IPS DF 19.7 (cell line): ENCODE measurements at regions not wholly inside any gene's neighbourhood (a gene's known extent, or its start where the extent isn't known, plus 50 kb on each side); places are given as distances from the start of the nearest gene placed in this dataset.
"Not testable (repeated sequence)": the region's sequence is repeated elsewhere in the genome, so short reads cannot be mapped to it uniquely, and the experiment has no call there.

ENCODE experiments used
- DNase-seq: peaks from one replicate; pipeline ENCODE4 v3.0.0-alpha.2; 2013; ENCODE audit warnings: low read depth, low spot score

DNA sequence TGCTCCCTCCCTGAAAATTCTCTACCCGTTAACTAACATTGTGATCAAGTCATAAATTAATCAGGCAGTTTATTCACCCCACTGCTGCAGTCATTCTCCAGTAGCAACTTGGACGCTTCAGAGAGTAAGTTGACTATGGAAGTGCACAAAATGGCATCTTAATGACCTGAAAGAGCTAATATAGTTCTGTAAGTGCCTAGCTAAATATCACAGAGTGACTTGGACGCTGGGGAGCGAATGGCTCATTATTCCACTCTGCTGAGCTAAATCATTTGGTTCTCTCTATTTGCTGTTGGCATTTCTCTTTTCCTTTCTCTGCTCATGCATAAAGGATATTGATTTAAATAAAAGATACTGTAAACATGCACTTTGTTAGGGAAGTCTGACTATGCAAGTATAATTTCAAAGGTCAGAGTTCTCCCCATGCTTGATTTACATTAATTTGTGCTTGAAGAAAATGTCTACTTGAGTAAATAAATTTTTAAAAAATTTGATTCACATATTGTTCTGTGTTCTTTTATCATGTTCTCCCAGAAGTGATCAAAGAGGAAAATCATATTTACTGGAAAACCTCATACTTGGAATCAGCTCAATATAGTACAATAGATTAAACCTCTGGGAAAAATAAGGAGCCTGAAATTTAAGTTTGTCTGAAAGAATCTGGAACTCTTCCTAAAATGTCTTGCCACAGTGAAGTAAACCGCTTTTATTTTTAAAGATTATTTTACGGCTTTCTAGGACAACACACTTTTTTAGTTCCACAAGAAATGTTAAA, 169.5 kb upstream of the HAPLN1 start:
- DNase-seq: no peak

DNA sequence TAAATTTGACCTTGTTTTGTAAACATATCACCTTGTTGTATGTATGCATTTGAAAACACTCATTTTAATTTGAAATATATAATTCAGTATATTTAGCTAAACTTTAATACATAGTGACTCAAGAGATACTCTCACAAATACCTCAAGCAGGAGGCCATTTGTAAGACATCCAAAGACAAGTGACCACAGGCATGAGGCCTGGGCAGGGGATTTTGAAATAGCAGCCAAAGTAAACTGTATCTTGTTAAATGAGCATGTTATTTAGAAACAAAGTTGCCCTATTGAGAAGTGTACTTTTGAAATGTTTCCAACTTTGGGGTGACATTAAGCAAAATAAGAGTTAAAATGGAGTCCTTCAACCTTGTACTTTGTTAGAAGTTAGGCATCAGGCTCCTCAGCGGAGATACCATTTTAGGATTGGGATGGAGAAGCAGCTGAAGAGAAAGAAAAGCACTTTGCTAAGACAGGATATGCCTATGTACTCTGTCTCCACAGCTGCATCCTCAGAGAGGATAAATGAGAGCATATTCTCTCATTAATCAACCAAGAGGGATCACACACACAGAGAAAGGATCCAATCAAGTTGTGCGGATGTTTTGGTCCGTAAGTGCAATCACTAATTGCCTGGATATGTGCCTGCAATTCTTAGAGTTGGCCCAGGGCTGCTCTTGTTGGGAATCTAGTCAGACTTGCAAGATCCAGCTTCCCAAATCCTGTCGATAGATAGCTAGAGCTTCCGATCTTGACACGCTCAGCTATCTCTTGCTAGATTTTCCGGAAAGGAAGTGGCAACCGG, 157.5 kb upstream of the HAPLN1 start:
- no peak for DNase-seq

DNA sequence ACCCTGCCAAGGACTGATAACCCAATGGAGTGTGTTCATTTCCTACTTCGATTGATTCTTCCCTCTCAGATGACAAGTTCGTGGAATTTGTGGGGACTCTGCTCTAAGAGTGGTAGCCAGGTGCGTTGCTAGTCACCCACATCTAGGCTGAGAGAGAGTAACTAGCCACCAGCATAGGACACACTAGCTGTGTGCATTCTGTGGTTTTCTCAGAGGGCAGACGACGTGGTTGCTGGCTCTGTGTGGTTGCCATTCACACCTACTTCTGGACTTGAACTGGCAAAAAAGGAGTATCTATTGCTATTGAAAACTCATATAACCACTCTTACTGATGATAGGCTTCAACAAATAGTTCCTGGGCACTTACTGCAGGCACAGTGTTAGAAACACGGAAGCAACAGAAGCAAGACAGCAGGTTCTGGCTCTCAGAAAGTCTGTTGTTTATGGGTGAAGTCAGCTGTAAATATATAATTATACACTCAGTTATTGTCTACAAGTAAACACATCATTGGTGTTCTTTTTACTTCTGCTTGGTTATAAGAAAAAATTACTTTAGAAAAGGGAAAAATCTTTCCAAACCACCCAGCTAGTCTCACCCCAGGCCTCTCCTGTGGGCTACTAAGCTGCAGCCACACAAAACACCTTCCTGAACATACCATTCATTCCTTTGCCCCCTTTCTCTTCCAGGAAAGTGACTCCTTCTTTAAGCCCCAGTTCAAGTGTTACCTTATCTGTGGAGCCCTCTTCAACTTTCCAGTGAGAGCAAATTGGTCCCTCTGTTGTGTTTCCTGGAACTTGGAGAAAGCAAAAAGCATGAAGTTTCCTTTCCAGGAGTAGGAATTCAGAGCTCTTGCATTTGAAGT, 151.1 kb upstream of the HAPLN1 start:
- peak; percentile 1 for DNase-seq

DNA sequence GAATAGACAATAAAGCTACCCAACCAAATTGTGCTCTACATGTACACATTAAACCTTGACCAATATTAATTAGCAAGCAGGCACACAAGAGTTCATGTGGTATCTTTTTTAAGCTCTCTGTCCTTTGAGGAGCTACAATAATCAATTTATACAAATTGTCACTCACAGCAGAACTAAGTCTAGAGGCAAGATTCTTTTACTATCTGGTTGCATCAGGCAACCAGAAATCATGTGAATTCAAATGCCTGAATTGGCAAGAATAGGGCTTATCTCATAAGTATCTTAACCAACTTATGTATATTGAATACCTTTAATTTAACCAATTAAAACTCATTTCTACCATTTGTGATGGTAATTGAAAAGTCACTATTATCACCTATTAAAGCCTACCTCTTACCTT, 145.5 kb upstream of the HAPLN1 start:
- DNase-seq: no peak

DNA sequence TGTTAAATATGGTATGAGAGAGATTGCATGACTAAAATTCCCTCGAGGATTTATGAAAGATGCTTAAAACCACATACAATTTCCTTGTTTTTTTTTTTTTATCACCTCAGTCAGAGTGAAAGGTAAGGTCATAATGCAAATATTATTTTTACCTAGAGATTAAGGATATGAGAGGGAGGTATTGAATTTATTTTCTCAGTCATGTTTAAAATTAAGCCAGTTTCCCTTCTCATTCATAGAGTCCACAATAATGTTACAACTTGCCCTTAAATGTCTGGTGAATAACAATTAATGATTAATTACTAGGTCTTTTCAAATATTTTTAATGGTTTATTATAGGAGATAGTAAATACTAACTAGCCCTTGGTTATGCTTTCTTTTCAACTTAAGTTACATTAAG, 144.9 kb upstream of the HAPLN1 start:
- no peak for DNase-seq

DNA sequence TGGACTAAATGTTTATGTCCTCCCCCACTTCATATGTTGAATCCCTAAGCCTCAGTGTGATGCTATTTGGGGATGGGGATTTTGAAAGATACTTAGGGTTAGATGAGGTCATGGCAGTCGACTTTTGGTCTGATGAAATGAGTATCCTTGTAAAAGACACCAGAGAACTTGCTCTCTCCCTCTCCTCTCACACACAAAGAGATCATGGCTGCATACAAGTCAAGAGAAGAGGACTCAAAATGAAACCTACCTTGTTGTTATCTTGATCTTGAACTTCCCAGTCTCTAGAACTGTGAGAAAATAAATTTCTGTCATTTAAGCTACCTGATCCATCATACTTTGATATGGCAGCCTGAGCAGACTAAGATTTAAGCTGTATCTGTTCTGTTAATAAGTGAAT, 144.0 kb upstream of the HAPLN1 start:
- DNase-seq: no peak

DNA sequence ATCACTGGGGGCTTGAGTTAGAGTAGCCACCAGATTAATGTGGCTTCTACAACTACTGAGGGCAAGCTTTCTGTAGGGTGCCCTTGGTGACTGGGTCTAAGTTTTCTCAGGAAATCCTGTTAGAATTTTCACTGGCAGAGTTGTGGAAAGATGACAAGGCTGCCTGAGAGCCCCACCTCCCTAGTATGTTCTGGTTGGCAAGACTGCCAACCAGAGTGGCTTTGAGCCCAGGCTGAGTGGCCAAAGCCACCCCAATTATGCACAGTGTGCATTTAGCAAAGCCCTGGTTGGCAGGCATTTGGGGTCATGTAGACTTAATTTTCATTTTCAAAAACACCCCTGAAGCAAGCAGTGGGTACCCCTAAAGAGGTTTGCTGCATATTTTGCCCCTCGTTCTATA, 136.7 kb upstream of the HAPLN1 start:
- DNase-seq: no peak

DNA sequence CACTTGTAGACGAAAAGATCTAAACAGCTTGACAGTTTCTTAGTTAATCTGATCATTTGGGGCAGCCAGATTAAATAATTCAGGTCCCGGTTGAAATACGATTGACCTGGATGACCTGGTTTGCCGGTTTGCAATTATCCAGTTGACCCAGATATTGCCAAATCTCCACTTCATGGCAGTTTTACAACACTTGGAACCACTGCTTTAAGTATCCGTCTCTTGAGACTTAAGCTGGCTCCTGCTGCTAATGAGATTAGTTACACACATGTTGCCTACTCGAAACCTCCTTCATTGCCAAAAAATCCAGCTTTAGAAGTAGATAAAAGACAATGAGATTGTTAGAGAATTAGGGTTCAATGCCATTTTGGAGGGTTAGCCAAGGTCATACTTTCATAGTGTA, 136.2 kb upstream of the HAPLN1 start:
- no peak for DNase-seq

DNA sequence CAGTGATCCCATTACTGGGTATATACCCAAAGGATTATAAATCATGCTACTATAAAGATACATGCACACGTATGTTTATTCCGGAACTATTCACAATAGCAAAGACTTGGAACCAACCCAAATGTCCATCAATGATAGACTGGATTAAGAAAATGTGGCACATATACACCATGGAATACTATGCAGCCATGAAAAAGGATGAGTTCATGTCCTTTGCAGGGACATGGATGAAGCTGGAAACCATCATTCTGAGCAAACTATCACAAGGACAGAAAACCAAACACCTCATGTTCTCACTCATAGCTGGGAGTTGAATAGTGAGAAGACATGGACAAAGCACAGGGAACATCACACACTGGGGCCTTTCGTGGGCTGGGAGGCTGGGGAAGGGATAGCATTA, 129.8 kb upstream of the HAPLN1 start:
- not testable (repeated sequence) for DNase-seq

DNA sequence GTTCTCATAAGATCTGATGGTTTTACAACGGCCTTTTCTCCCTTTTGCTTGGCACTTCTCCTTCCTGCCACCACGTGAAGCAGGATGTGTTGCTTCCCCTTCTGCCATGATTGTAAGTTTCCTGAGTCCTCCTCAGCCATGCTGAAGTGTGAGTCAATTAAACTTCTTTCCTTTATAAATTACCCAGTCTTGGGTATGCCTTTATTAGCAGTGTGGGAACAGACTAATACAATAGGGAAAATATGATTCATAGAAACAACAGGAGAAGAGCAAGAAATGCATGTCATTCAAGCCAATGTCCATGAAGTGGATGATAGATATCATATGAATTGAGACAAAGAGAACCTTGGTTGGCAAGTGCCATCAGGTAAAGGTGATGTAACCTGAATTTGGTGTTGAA, 128.3 kb upstream of the HAPLN1 start:
- DNase-seq: no peak

DNA sequence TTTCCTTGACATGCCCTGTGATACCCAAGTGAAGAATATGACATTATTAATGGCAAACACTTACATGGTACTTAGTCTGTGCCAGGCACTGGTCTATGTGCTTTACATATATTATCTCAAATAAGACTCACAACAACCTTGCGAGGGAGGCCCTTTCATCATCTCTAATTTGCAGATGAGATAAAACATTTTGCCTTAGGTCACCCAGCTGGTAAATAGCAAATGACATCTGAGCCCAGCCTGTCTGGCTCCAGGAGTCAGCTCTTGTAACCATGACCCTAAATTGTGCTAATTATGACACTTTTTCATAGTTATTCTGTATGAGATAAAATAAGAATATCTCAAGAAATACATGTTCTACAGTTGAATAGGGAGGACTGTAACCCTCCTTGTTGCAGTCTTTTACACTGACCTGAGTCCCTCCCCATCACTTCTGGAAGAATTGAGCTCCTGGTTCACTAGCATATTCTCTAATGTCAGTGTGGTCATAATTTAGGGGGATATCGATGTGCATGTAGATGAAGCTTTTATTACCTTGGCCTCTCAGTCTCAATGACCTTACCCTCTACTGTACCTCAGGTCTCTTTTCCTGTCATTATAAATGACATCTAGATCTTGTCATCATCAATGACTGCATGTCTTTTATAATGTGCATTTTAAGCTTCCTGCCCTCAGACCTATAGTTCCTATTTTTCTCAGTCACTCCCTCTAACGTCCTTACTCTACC, 126.1 kb upstream of the HAPLN1 start:
- no peak for DNase-seq

DNA sequence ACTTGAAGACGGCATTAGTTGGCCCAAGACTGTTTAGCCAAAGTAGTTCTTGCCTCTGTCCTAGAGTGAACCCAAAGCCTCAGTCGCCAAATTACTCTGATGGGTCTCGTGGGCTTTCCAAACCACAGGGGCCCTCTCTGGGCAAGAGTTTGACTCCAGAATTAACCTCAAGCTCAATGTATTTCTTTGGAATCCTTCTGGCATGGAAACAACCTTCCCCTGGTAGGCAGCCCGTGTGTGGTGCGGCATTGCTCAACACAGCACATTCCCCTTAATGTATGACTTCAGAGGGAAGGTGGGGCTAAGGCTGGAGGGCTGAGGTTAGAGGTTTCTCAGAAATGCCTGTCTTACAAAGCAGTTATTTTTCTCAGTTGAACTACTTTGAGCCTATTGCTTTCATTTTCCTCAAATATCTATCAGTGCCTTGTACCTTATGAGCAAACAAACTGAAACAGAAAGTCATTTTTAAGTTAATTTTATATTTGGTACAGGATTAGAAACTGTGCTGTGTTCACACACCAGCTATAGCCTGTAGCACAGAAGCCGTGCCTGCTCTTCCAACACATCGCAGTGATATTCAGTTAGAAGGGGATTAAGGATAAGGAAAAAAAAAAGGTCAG, 123.9 kb upstream of the HAPLN1 start:
- no peak for DNase-seq

DNA sequence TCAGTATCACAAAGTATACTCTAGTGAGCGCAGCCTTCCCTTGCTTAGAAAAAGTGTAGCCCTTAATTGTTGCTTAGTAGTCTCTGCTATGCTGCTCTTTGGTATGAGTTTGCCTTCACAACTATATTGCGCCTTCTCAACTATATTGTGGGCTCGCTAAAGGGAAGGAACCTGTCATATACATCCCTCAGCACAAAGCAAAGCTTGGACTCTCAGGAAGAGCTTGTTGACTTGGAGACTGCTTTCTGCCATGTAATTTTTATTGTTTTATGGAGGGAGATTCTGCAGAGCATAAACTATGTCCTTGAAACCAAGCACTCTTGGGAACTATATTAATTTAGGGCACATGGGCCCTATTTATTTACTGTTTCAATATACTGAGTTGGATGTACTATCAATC, 119.1 kb upstream of the HAPLN1 start:
- no peak for DNase-seq

DNA sequence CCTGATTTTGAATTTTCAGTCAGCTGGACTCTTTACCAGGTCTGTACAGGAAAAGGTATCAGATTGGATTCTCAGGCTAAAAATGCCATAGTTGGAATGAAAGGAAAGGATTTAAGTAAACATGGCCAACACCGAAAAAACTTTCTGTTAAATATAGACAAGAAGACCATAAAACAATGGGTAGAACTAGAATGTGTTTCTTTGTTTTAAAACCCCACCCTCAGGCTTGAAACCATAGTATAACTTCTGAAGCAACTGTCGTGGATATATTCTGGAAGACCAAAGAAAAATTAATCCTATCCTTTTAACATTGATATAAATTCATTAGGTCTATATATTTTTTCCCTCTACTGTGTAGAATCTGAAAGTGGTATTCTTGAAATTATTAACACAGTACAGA, 118.6 kb upstream of the HAPLN1 start:
- no peak for DNase-seq

DNA sequence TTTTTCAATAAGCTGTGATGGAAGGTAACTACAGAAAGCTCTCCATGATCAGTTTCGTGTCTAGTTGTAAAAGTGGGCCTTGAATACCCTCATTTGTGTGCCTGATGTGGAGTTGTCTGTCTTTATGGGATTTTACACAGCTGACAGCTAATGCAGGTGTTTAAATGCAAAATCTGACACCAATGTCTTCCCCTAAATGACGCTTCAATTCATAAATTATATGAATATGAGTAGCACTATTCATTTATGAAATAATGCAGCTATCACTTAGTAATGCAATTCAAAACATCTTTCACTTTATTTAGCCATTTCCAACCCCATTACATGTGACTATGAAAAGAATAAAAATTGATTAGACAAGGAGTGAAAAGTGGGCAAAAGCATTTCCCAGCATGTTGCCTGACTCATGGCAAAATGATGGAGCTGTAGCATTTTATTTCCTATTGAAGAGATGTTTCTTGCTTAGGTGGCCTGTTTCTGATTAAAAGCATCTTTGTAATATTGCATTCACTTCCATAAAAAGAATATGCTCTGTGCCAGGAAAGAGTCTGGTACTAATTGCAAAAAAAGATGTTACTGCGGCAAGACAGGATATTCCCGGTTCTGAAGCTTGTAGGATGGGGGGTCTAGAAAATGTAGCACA, 116.7 kb upstream of the HAPLN1 start:
- no peak for DNase-seq

DNA sequence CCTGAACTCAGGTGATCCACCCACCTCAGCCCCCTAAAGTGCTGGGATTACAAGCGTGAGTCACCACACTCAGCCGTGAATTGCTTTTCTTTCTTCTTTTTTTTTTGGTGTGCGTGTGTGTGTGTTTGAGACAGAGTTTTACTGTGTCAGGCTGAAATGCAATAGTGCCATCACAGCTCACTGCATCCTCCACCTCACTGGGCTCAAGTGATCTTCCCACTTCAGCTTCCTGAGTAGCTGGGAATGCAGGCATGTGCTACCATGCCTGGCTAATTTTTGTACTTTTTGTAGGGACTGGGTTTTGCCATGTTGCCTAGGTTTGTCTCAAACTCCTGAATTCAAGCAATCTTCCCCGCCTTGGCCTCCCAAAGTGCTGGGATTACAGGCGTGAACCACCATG, 113.7 kb upstream of the HAPLN1 start:
- DNase-seq: no peak

DNA sequence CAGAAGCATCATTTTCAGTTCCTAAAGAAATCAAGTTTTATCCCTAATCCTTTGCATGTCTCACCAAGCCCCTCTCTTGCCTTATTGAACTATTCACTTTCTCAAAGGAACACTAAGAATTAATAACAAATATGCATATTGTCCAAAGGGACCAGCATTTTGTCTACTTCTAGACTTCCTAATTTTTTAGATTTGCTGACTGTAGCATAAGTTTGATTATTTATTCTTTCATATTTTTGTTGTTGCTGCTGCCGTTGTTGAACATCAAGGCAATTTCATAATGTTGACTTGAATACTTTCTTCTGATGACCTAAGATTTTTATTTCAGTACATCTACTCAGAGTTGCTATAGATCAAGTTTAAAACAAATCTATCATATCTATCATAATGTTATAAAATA, 111.2 kb upstream of the HAPLN1 start:
- DNase-seq: no peak

DNA sequence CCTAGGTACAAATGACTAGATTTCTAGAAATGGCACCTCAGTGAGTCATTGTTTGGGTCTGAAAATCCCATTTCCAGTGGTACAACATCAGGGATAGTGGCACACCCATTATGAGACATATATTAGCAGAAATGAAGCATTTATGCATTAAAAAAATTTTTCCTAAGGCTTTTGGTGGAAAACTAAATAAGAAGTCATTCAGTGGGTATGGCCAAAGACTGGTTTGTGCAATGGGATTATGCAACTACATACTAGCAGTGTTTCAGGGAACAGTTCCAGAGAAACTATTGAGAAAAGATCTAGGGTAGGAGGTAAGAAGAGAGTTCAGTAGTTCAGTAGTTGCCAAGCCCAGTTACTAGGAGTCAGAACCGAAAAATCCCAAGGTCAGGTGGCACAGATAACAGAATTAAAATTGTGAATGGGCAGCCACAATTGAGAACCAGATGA, 106.5 kb upstream of the HAPLN1 start:
- no peak for DNase-seq

DNA sequence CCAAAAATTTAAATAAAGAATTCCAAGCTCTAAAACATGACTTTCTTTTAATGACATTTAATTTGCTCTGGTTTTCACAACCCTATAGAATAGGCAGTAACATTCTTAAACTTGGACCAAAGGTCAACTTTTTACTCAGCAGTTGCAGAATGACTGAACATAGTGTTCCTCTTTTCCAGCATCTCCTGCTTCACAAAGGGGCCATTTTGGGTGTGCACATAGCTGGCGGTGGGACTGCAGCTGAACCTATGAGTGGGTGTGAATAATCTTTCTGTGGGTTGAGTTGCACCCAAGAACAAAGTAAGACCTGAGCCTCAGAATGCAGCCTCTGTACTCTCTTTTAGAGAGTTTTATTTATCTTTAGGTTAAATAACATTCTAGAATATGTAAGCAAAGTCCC, 96.9 kb upstream of the HAPLN1 start:
- no peak for DNase-seq

DNA sequence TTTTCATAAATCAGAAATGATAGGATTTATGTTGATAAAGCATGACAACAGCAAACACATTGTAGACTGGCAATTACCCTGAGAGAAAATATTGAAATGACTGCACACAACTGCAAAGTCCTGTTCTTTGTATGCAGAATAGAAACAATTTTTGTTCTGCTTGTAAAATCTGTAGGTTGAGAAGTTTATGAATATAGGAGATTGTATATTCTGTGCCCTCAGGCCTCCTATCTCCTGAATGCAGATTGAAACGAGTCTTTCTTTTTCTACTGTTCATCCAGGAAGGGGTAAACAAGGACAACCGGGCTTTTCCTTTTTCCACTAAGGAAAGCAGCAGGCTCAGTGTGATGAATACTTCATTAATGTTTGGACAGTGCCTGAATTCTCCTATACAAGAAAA, 95.0 kb upstream of the HAPLN1 start:
- DNase-seq: no peak

DNA sequence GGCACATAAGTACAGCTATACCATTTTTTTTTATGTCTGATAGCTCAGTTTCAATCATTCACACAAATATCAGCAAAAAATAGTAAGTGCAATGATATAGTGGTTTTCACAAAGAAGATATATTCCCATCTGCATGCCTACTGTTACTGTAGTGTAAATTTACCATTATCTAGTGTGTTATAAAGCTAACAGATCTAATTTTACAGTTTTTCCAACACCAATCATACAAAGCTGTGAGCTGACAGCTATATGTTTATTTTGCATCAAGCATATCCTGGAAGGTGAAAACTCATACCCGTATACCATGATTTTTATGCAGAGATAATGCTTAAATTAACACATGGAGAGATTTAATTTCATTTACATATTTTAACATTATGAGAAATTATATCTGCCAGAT, 89.9 kb upstream of the HAPLN1 start:
- no peak for DNase-seq
